Neural cell (in vitro differentiated cells): ENCODE measurements at regions not wholly inside any gene's neighbourhood (a gene's known extent, or its start where the extent isn't known, plus 50 kb on each side); places are given as distances from the start of the nearest gene placed in this dataset.

Experiments
- EZH2 ChIP-seq: fragments of 200-600, 300-800 bp; shearing (Covaris generic), sonication (generic); IDR thresholded peaks from 2 replicates; pipeline ENCODE4 v1.6.1; 2014; ENCODE audit warnings: antibody characterized with exemption, low read length, borderline replicate concordance, mild to moderate bottlenecking; ENCODE audit not compliant: insufficient read depth, poor library complexity, severe bottlenecking
- POLR2AphosphoS5 ChIP-seq: IDR thresholded peaks from 2 replicates; pipeline ENCODE4 v1.6.1; 2012
- RAD21 ChIP-seq: fragments of 450-650 bp; conservative IDR thresholded peaks from 2 replicates; pipeline ENCODE4 v1.6.1; 2014; ENCODE audit warnings: antibody characterized with exemption, mild to moderate bottlenecking, moderate library complexity
- REST ChIP-seq: IDR thresholded peaks from 2 replicates; pipeline ENCODE4 v1.6.1; 2012; ENCODE audit warnings: borderline replicate concordance
- SMC3 ChIP-seq: fragments of 450-650 bp; conservative IDR thresholded peaks from 2 replicates; pipeline ENCODE4 v1.6.1; 2014; ENCODE audit warnings: antibody characterized with exemption, mild to moderate bottlenecking, moderate library complexity; ENCODE audit not compliant: poor library complexity
- TAF1 ChIP-seq: IDR thresholded peaks from 2 replicates; pipeline ENCODE4 v1.6.1; 2012; ENCODE audit warnings: low read depth
- TF ChIP-seq, protein P1 (sequence below): fragments of 450-650 bp; IDR thresholded peaks from 2 replicates; pipeline ENCODE4 v1.5.1; 2014; ENCODE audit warnings: antibody characterized with exemption, mild to moderate bottlenecking, moderate library complexity; ENCODE audit not compliant: poor library complexity, severe bottlenecking

DNA sequence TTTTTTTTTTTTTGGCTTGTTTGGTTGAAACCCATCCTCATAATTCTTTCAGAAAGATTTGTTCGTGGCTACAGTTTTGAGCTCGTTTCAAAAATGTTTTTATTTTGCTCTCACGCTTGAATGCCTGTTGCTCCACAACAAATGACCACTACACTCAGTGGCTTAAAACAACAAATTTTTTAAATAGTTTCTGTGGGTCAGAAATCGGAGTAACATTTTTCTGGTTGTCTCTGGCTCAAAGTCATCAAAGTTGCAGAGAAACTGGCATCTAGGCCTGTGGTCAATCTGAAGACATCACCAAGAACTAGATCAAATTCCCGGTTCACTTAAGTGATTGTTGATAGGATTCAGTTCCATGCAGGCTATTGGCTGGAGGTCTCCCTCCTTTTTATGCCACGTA, 560.0 kb downstream of the SNAPC1 start:
- TF ChIP-seq EZH2: no peak
- TF ChIP-seq SMC3: no peak
- TF ChIP-seq, protein P1, sequence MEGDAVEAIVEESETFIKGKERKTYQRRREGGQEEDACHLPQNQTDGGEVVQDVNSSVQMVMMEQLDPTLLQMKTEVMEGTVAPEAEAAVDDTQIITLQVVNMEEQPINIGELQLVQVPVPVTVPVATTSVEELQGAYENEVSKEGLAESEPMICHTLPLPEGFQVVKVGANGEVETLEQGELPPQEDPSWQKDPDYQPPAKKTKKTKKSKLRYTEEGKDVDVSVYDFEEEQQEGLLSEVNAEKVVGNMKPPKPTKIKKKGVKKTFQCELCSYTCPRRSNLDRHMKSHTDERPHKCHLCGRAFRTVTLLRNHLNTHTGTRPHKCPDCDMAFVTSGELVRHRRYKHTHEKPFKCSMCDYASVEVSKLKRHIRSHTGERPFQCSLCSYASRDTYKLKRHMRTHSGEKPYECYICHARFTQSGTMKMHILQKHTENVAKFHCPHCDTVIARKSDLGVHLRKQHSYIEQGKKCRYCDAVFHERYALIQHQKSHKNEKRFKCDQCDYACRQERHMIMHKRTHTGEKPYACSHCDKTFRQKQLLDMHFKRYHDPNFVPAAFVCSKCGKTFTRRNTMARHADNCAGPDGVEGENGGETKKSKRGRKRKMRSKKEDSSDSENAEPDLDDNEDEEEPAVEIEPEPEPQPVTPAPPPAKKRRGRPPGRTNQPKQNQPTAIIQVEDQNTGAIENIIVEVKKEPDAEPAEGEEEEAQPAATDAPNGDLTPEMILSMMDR: no peak
- no peak for TF ChIP-seq POLR2AphosphoS5
- TF ChIP-seq RAD21: no peak
- TF ChIP-seq TAF1: no peak
- no peak for TF ChIP-seq REST
